Ishikawa (cell line): ENCODE measurements at regions not wholly inside any gene's neighbourhood (a gene's known extent, or its start where the extent isn't known, plus 50 kb on each side); places are given as distances from the start of the nearest gene placed in this dataset.

Source experiments
- CEBPB ChIP-seq: IDR thresholded peaks from 2 replicates; pipeline ENCODE4 v1.6.1; 2012
- CREB1 ChIP-seq: IDR thresholded peaks from 2 replicates; pipeline ENCODE4 v1.6.1; 2012; ENCODE audit warnings: low read depth
- EGR1 ChIP-seq: IDR thresholded peaks from 2 replicates; pipeline ENCODE4 v1.6.1; 2012
- EP300 ChIP-seq: IDR thresholded peaks from 2 replicates; pipeline ENCODE4 v1.6.1; 2012; ENCODE audit warnings: borderline replicate concordance
- FOXM1 ChIP-seq: IDR thresholded peaks from 2 replicates; pipeline ENCODE4 v1.6.1; 2012; ENCODE audit warnings: low read depth, borderline replicate concordance
- NFIC ChIP-seq: IDR thresholded peaks from 2 replicates; pipeline ENCODE4 v1.6.1; 2012
- RAD21 ChIP-seq: IDR thresholded peaks from 2 replicates; pipeline ENCODE4 v1.6.1; 2012; ENCODE audit warnings: low read depth
- TAF1 ChIP-seq: IDR thresholded peaks from 2 replicates; pipeline ENCODE4 v1.6.1; 2012; ENCODE audit warnings: low read depth, mild to moderate bottlenecking
- TCF12 ChIP-seq: IDR thresholded peaks from 2 replicates; pipeline ENCODE4 v1.6.1; 2012; ENCODE audit warnings: low read depth
- TEAD4 ChIP-seq: IDR thresholded peaks from 2 replicates; pipeline ENCODE4 v1.6.1; 2012
- YY1 ChIP-seq: IDR thresholded peaks from 2 replicates; pipeline ENCODE4 v1.6.1; 2012; ENCODE audit warnings: low read depth
- ZBTB7A ChIP-seq: IDR thresholded peaks from 2 replicates; pipeline ENCODE4 v1.6.1; 2012; ENCODE audit warnings: low read depth
- TF ChIP-seq, protein P1 (sequence below): IDR thresholded peaks from 2 replicates; pipeline ENCODE4 v1.6.1; 2012; ENCODE audit warnings: low read depth, mild to moderate bottlenecking
- TF ChIP-seq, protein P2 (sequence below): IDR thresholded peaks from 2 replicates; pipeline ENCODE4 v1.6.1; 2012
- TF ChIP-seq, protein P3 (sequence below): IDR thresholded peaks from 2 replicates; pipeline ENCODE4 v1.6.1; 2012

DNA sequence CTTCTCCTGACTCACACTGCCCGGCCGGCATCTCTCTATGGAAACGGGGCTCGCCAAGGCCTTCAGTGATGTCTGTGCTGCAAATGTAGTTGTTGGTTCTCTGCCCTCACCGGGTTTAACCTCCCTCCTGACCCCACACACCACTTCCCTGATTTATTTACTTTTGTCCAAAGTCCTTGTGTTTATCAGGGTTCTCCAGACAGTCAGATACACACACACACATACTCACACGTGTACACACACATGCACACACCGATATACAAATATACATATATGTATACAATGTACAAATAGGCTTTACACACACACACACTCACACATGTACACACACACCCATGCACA lies 647.0 kb downstream of the BRD1 start:
- TF ChIP-seq FOXM1 (no peak), CREB1 (no peak), RAD21 (no peak), TCF12 (no peak)
- TF ChIP-seq, protein P1, sequence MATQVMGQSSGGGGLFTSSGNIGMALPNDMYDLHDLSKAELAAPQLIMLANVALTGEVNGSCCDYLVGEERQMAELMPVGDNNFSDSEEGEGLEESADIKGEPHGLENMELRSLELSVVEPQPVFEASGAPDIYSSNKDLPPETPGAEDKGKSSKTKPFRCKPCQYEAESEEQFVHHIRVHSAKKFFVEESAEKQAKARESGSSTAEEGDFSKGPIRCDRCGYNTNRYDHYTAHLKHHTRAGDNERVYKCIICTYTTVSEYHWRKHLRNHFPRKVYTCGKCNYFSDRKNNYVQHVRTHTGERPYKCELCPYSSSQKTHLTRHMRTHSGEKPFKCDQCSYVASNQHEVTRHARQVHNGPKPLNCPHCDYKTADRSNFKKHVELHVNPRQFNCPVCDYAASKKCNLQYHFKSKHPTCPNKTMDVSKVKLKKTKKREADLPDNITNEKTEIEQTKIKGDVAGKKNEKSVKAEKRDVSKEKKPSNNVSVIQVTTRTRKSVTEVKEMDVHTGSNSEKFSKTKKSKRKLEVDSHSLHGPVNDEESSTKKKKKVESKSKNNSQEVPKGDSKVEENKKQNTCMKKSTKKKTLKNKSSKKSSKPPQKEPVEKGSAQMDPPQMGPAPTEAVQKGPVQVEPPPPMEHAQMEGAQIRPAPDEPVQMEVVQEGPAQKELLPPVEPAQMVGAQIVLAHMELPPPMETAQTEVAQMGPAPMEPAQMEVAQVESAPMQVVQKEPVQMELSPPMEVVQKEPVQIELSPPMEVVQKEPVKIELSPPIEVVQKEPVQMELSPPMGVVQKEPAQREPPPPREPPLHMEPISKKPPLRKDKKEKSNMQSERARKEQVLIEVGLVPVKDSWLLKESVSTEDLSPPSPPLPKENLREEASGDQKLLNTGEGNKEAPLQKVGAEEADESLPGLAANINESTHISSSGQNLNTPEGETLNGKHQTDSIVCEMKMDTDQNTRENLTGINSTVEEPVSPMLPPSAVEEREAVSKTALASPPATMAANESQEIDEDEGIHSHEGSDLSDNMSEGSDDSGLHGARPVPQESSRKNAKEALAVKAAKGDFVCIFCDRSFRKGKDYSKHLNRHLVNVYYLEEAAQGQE: no peak

DNA sequence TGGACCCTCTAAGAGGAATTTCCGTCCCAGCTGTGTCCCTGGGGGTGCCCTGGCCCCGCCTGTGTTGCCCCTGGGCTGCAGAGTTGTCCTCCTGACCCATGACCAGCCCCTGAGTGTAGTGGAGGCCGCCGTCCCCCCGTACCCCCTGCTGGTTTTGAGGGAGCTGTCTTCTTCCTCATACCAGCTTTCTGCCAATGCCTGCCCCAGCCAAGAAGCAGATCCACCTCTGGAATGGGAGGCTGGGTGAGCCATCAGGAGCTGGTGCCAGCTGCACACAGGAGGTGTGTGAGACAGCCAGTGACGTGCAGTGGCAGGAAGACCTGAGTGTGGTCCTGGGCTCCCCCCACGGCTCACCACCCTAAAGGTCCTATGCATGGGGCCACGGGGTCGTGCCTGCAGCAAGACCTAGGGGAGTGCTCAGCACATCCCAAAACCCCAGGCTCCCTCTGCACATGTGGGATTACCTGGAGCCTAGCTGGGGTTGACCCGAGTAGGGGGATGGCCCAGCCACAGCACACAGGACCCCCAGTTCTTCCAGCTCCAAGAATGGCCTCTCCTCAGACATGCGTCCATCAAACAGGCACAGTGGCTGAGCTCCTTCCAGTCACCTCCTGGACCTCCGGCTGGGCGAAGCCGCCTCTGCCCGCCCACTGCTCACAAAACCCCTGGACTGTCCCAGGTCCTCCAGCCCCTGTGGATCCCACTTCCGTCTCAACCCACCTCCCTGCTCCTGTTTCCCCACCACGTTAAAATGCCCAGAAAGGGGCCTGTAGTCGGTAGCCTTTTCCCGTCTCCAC lies 647.6 kb downstream of the BRD1 start:
- TF ChIP-seq EGR1 (no peak), FOXM1 (no peak), RAD21 (no peak), NFIC (no peak), TEAD4 (no peak), ZBTB7A (no peak), EP300 (no peak)

DNA sequence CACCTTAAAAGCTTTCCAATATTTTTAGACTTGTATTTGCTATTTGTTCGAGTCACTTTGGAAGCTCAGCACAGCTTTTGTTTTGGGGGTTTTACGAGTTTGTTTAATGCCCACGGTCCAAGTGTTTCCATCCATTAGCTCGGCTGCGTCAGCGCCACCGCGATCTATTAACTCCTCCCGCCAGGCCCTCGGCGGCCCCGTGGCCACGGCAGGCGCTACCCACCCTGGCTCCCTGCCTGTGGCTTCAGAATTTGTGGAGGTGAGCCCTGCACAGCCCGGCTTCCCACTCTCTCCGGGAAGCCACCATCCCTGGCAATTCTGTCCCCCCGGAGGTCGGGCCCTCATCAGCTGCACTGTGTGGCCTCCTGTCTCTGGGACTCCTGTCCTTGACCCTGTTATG lies 648.5 kb downstream of the BRD1 start:
- no peak for TF ChIP-seq TEAD4
- no peak for TF ChIP-seq NFIC
- TF ChIP-seq EP300: no peak
- TF ChIP-seq RAD21: no peak
- TF ChIP-seq, protein P2, sequence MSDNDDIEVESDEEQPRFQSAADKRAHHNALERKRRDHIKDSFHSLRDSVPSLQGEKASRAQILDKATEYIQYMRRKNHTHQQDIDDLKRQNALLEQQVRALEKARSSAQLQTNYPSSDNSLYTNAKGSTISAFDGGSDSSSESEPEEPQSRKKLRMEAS: no peak
- TF ChIP-seq, protein P1: no peak
- TF ChIP-seq YY1: no peak
- TF ChIP-seq TCF12: no peak
- no peak for TF ChIP-seq FOXM1
- TF ChIP-seq EGR1: no peak
- no peak for TF ChIP-seq CEBPB
- TF ChIP-seq CREB1: no peak
- no peak for TF ChIP-seq TAF1
- TF ChIP-seq, protein P3, sequence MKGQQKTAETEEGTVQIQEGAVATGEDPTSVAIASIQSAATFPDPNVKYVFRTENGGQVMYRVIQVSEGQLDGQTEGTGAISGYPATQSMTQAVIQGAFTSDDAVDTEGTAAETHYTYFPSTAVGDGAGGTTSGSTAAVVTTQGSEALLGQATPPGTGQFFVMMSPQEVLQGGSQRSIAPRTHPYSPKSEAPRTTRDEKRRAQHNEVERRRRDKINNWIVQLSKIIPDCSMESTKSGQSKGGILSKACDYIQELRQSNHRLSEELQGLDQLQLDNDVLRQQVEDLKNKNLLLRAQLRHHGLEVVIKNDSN: no peak
- no peak for TF ChIP-seq ZBTB7A

DNA sequence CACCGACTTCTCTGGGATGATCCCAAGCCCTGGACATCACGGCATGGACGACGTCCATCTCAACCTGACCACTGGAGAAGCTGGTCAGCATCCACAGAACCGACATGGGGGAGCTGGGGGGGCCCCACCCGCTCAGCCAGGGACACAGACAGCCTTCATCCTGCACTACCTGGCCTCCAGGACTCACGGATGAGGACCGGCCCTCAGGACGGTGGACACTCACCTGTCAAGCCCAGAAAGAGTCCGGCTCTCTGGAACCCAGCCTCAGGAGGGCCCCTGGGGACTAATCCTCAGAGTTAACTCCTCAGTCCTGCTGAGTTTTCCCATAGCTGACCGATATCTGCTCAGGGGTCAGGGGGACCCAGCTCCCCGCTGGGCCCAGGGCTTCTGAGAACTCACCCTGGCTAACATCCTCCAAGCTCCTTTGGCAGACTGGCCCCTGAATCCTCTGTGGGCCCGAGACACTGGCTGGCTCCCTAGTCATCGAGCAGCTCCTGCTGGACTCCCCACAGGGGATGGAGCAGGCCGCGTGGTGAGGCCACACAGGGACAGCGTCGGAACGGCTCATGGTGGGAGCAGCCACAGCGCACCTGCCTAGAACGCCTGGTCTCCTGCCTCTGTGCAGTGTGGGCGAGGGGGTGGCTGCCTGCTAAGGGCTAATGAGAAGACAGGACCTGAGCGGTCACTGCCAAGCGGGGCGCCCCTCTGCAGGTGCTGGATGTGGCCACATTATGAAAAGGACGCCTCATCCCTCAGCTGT lies 649.2 kb downstream of the BRD1 start:
- TF ChIP-seq NFIC (no peak), TCF12 (no peak), TAF1 (no peak), EGR1 (no peak), CEBPB (no peak), EP300 (no peak), CREB1 (no peak), TEAD4 (no peak), YY1 (no peak), ZBTB7A (no peak), RAD21 (no peak), FOXM1 (no peak)
- TF ChIP-seq, protein P1: no peak
- TF ChIP-seq, protein P3: no peak
- TF ChIP-seq, protein P2: no peak
